ENCODE measurements at regions not wholly inside any gene's neighbourhood (a gene's known extent, or its start where the extent isn't known, plus 50 kb on each side); places are given as distances from the start of the nearest gene placed in this dataset.

DNA sequence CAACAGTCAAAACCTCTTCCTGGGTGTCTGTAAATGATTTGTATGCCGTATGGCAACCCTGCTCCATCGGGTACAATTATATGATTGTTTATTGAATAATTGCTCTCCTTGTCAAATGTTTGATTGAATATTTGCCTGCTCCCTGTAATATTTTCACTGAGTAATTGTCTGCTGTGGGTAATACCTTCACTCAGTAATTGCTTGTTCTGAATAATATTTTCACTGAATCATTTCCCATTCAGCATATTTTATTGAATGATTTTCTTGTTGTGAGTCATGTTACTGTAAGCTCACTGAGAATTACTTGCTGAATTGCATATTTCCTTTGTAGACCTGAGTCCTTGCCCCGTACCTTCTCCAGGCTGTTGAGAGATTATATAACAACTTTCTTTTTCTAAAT is 535.2 kb downstream of the METTL4 start:
- Histone ChIP-seq H3K79me2 (ENCODE audit: insufficient read depth, low read length) (no peaks in the 10 kb centered on the region), H3K4me2 (ENCODE audit: insufficient read depth, low read length) (no peak overlapping the region), H3K27me3 (ENCODE audit: insufficient read depth, low read length) (no peaks in the 10 kb centered on the region), H3K4me3 (ENCODE audit: insufficient read depth, low read length) (no peak overlapping the region), H4K20me1 (ENCODE audit: insufficient read depth, low read length) (no peaks in the 10 kb centered on the region), H3K4me1 (ENCODE audit: insufficient read depth, low read length) (no peaks in the 10 kb centered on the region), H3K36me3 (ENCODE audit: insufficient read depth, low read length) (no peaks in the 10 kb centered on the region), H3K27ac (ENCODE audit: low read depth, low read length) (no peak overlapping the region), H2AFZ (ENCODE audit: low read length) (no peak overlapping the region), H3K9me3 (ENCODE audit: low read depth, low read length) (no peaks in the 10 kb centered on the region)
- DNase-seq (ENCODE audit: insufficient read length, low spot score, missing footprints): peak; percentile 61
- TF ChIP-seq CTCF (IDR thresholded peaks at IDR 0.05; ENCODE audit: extremely low read depth, low read depth, low read length): no peak

GRCh38 chr18:2040279-2040678 is 531.0 kb downstream of the METTL4 start:
- no peaks in the 10 kb centered on the region for H3K79me2 ChIP-seq (ENCODE audit: insufficient read depth, low read length)

GRCh38 chr18:2049986-2050385 is 521.3 kb downstream of the METTL4 start:
- no peak for TF ChIP-seq CTCF (IDR thresholded peaks at IDR 0.05; ENCODE audit: extremely low read depth, low read depth, low read length)
- DNase-seq (ENCODE audit: insufficient read length, low spot score, missing footprints): no peak

More at GRCh38 chr18:2040279-2040678, 531.0 kb downstream of the METTL4 start:
- Histone ChIP-seq H3K9me3 (ENCODE audit: low read depth, low read length) (no peaks in the 10 kb centered on the region), H3K4me3 (ENCODE audit: insufficient read depth, low read length) (no peak overlapping the region), H2AFZ (ENCODE audit: low read length) (no peak overlapping the region), H3K4me1 (ENCODE audit: insufficient read depth, low read length) (no peaks in the 10 kb centered on the region), H4K20me1 (ENCODE audit: insufficient read depth, low read length) (no peaks in the 10 kb centered on the region), H3K4me2 (ENCODE audit: insufficient read depth, low read length) (no peak overlapping the region), H3K27ac (ENCODE audit: low read depth, low read length) (no peak overlapping the region), H3K36me3 (ENCODE audit: insufficient read depth, low read length) (no peaks in the 10 kb centered on the region), H3K27me3 (ENCODE audit: insufficient read depth, low read length) (no peaks in the 10 kb centered on the region)
- no peak for DNase-seq (ENCODE audit: insufficient read length, low spot score, missing footprints)
- TF ChIP-seq CTCF (IDR thresholded peaks at IDR 0.05; ENCODE audit: extremely low read depth, low read depth, low read length): no peak

GRCh38 chr18:2050702-2051201 is 520.6 kb downstream of the METTL4 start:
- no peak for TF ChIP-seq CTCF (IDR thresholded peaks at IDR 0.05; ENCODE audit: extremely low read depth, low read depth, low read length)
- no peaks in the 10 kb centered on the region for H3K27me3 ChIP-seq (ENCODE audit: insufficient read depth, low read length)
- no peak for DNase-seq (ENCODE audit: insufficient read length, low spot score, missing footprints)
- H3K27ac ChIP-seq (ENCODE audit: low read depth, low read length): no peak overlapping the region
- H3K36me3 ChIP-seq (ENCODE audit: insufficient read depth, low read length): no peaks in the 10 kb centered on the region
- no peaks in the 10 kb centered on the region for H3K79me2 ChIP-seq (ENCODE audit: insufficient read depth, low read length)
- H2AFZ ChIP-seq (ENCODE audit: low read length): no peak overlapping the region
- H3K4me2 ChIP-seq (ENCODE audit: insufficient read depth, low read length): no peak overlapping the region
- H3K9me3 ChIP-seq (ENCODE audit: low read depth, low read length): no peaks in the 10 kb centered on the region
- H3K4me1 ChIP-seq (ENCODE audit: insufficient read depth, low read length): peaks cover 3% of the 10 kb centered on the region
- H4K20me1 ChIP-seq (ENCODE audit: insufficient read depth, low read length): no peaks in the 10 kb centered on the region
- H3K4me3 ChIP-seq (ENCODE audit: insufficient read depth, low read length): no peak overlapping the region

More at GRCh38 chr18:2049986-2050385, 521.3 kb downstream of the METTL4 start:
- no peaks in the 10 kb centered on the region for H4K20me1 ChIP-seq (ENCODE audit: insufficient read depth, low read length)
- H3K36me3 ChIP-seq (ENCODE audit: insufficient read depth, low read length): no peaks in the 10 kb centered on the region
- H3K79me2 ChIP-seq (ENCODE audit: insufficient read depth, low read length): no peaks in the 10 kb centered on the region
- no peak overlapping the region for H3K4me2 ChIP-seq (ENCODE audit: insufficient read depth, low read length)
- no peak overlapping the region for H3K27ac ChIP-seq (ENCODE audit: low read depth, low read length)
- H3K4me3 ChIP-seq (ENCODE audit: insufficient read depth, low read length): no peak overlapping the region
- peak overlapping the region; percentile 25 for H2AFZ ChIP-seq (ENCODE audit: low read length)
- H3K4me1 ChIP-seq (ENCODE audit: insufficient read depth, low read length): peaks cover 3% of the 10 kb centered on the region
- no peaks in the 10 kb centered on the region for H3K9me3 ChIP-seq (ENCODE audit: low read depth, low read length)
- H3K27me3 ChIP-seq (ENCODE audit: insufficient read depth, low read length): no peaks in the 10 kb centered on the region

All from osteoblast (primary cell).